ENCODE measurements at regions not wholly inside any gene's neighbourhood (a gene's known extent, or its start where the extent isn't known, plus 50 kb on each side); places are given as distances from the start of the nearest gene placed in this dataset.
"Not testable (repeated sequence)": the region's sequence is repeated elsewhere in the genome, so short reads cannot be mapped to it uniquely, and the experiment has no call there.

DNA sequence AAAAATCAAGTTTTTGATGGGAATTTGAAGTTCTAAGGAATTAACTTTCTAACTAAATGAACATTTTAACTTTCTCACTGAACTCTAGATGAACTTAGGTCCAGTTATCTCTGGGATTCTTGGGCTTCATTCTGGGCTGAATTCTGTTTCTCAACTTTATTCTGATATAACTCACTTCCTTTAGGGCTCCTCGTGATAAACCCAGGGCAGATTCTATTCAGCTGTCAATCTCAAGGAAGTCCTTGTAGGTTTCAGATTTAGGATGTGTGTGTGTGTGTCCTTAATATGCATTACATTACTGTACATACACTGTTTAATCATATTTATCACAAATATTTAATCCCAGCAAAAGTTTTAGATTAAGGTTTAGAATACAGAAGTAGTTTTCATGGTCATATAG, 344.3 kb downstream of the GATA3 start:
- ChIA-PET CTCF (no interaction called here), POLR2A (no interaction called here)

- CTCF ChIA-PET: no interaction called here
- POLR2A ChIA-PET: interaction anchor here (0.5 kb wide), 1 partner anchor 346 kb away, joined by 4 read pairs; the partner anchor contains the start of gene GATA3
These were observed 345.7 kb downstream of the GATA3 start for GRCh38 chr10:8400151-8400550.

- ChIA-PET POLR2A (interaction anchor here (0.5 kb wide), 1 partner anchor 347 kb away, joined by 4 read pairs; the partner anchor contains the start of gene GATA3), CTCF (no interaction called here)
These were observed 346.4 kb downstream of the GATA3 start for GRCh38 chr10:8400892-8401291.

DNA sequence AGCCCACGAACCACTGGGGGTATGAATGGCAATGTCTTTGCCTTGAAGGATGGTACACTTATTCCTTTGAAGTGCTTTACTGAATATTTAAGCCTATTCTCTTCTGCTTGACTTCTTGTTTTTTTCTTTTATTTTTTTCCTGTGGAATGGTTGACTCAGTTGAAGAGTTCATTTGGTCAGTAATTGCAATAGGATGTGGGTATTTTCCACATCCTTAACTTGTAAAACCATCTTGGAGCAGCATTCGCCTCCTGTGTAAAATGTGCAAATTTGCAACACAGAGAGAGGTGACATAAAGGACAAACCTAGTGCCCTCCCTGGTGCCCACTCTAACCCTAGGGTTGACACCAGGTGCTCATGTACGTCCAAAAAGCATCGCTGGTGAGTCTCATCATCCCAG, 347.0 kb downstream of the GATA3 start:
- ChIA-PET POLR2A (no interaction called here), CTCF (no interaction called here)

DNA sequence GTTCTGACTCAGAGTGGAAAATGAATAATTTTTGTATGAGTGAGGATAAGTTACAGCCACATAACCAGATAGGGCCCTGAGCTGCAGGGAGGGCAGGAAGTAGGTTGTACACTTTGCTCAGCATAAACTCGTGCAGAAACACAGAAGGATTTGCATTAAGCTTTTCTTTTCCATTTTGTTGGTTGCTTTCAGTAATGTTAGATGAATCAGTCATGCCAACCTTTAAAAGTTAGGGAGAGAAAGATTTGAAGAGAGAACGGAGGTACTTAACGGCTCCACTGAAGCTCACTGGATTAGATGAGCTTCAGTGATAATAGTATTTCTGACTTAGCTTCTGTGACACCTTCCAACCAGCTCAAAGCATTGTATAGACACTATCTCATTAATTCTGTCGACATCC, 348.1 kb downstream of the GATA3 start:
- POLR2A ChIA-PET: interaction anchor here (0.5 to 2.5 kb wide), 5 partner anchors 14 to 341 kb away, joined by 3 to 10 read pairs (median 3); no protein-coding TSS in a partner anchor
- CTCF ChIA-PET: interaction anchor here (1.1 to 1.2 kb wide), 2 partner anchors 8 to 36 kb away, joined by 3 to 4 read pairs; no protein-coding TSS in a partner anchor

DNA sequence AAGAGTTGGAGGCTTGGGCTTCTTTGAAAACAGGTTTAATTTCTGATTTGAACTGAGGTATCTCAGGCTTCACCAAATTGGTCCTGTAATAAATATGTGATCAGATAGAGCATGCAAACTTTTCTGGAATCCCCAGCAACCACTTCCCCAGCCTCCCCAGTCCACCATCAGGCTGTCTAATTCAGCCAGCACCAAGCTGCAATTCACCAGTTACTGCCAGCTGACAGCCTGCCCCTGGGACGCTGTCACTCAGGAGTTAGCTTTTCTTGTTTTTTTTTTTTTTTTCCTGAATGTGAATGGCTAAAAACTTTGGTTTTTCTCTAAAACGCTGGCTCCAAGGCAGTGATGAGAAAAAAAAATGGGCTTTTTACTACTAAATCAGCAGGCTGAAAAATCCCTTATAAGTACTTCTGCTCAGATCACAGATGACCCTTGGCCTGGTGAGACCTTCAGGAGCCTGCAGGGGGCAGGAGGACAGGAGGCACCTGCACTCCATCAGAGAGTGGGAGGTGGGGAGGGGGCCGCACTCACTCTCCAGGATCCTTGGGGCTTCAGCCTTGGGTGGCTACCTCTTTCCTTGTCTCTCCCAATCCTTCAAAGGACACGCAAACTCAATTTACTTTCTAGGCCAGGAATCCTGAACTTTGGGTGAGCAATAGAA, 349.4 kb downstream of the GATA3 start:
- ChIA-PET POLR2A (interaction anchor here (0.6 to 2.5 kb wide), 3 partner anchors 13 to 350 kb away, joined by 3 to 10 read pairs (median 3); partner anchors contain the start of gene GATA3), CTCF (interaction anchor here (1.3 kb wide), 1 partner anchor 85 kb away, joined by 3 read pairs; no protein-coding TSS in a partner anchor)

DNA sequence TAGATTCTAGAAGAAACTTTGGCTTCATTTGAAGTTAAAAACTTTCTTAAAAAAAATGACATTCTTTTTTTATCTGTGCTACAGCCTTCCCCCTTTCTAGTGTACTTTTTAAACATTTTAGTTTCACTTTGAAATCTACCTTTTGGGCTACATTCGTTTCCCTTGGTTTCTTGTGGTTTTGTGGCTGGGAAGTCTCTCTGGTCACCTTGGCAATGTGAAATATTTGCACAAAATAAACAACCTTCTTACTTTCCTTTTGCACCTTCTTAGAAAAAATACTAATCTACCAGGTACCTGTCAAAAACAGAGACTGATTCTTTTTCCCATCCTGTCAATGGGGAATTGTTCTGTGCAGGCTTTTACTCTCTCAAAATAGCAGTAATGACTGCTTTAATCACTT, 350.2 kb downstream of the GATA3 start:
- ChIA-PET CTCF (interaction anchor here (0.6 kb wide), 1 partner anchor 261 kb away, joined by 3 read pairs; no protein-coding TSS in a partner anchor), POLR2A (interaction anchor here (0.8 kb wide), 1 partner anchor 73 kb away, joined by 3 read pairs; no protein-coding TSS in a partner anchor)

GRCh38 chr10:8405596-8405995, 351.1 kb downstream of the GATA3 start:
- POLR2A ChIA-PET: no interaction called here
- CTCF ChIA-PET: interaction anchor here (1.7 kb wide), 1 partner anchor 11 kb away, joined by 5 read pairs; no protein-coding TSS in a partner anchor

GRCh38 chr10:8407501-8408021, 353.1 kb downstream of the GATA3 start:
- CTCF ChIA-PET: interaction anchor here (0.6 to 1.1 kb wide), 3 partner anchors 19 to 42 kb away, joined by 3 to 4 read pairs (median 3); no protein-coding TSS in a partner anchor
- POLR2A ChIA-PET: interaction anchor here (0.5 kb wide), 1 partner anchor 349 kb away, joined by 3 read pairs; no protein-coding TSS in a partner anchor

DNA sequence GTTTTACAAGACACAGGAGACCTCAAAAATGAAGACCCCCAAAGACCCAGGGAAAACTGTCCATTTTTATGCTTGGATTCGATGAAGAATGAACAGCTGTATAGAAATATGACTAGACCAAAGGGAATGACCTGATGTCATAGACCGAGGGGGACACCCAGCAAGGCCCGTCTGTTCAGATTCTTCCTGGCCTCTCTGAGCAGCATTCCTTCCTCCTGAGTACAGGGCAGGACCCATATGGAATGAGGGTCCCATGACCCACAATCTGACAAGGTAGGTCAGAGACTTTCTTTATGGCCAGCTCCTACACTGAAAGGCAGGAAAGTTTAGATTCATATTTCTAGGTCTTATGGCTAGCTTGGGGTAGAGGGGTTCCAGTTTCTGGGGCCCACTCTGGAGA, 356.0 kb downstream of the GATA3 start:
- POLR2A ChIA-PET: no interaction called here

GRCh38 chr10:8412541-8412940, 358.1 kb downstream of the GATA3 start:
- POLR2A ChIA-PET: no interaction called here
- CTCF ChIA-PET: no interaction called here

More for the DNA sequence above, 356.0 kb downstream of the GATA3 start:
- CTCF ChIA-PET: interaction anchor here (1.0 kb wide), 1 partner anchor 8 kb away, joined by 3 read pairs; no protein-coding TSS in a partner anchor

DNA sequence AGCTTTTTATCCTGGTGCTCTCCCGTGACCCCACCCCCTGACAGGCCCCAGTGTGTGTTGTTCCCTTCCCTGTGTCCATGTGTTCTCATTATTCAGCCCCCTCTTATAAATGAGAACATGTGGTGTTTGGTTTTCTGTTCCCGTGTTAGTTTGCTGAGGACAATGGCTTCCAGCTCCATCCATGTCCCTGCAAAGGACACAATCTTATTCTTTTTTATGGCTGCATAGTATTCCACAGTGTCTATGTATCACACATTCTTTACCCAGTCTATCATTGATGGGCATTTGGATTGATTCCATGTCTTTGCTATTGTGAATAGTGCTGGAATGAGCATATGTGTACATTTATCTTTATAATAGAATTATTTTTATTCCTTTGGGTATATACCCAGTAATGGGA, 360.5 kb downstream of the GATA3 start:
- CTCF ChIA-PET, POLR2A ChIA-PET: not testable (repeated sequence)

DNA sequence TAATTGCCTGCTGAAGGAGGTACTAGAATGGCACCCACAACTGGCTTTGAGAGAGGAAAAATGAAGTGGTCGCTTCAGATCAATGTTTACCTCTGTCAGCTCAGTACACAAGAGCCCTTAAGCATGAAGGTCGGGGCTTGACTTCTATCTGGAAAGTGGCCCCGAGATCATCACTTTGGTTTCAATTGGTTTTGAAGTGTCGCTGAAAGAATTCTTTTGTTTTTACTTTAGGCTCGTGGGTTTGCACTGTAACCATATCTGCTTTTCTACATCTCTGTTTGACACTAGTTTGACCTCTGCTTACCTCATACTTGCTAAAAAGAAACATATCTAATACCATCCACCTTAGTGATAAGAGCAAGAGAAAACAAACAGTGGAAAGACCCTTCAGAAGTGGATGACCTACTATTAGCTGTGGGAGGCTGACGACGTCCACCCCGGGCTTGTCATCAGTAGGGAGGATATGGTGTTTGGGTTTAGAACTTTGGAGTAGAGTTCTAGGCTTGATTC, 361.8 kb downstream of the GATA3 start:
- ChIA-PET POLR2A (interaction anchor here (2.1 kb wide), 1 partner anchor 13 kb away, joined by 10 read pairs; no protein-coding TSS in a partner anchor), CTCF (interaction anchor here (1.3 kb wide), 1 partner anchor 10 kb away, joined by 5 read pairs; no protein-coding TSS in a partner anchor)

GRCh38 chr10:8416760-8417159, 362.3 kb downstream of the GATA3 start:
- ChIA-PET CTCF (interaction anchor here (0.7 to 1.3 kb wide), 2 partner anchors 11 to 544 kb away, joined by 3 to 5 read pairs; no protein-coding TSS in a partner anchor), POLR2A (interaction anchor here (2.1 kb wide), 1 partner anchor 14 kb away, joined by 10 read pairs; no protein-coding TSS in a partner anchor)

GRCh38 chr10:8417631-8418030, 363.1 kb downstream of the GATA3 start:
- CTCF ChIA-PET: interaction anchor here (0.7 kb wide), 1 partner anchor 545 kb away, joined by 3 read pairs; no protein-coding TSS in a partner anchor
- POLR2A ChIA-PET: interaction anchor here (2.1 kb wide), 1 partner anchor 15 kb away, joined by 10 read pairs; no protein-coding TSS in a partner anchor

- ChIA-PET POLR2A (no interaction called here), CTCF (no interaction called here)
These were observed 364.1 kb downstream of the GATA3 start for GRCh38 chr10:8418631-8419030.

DNA sequence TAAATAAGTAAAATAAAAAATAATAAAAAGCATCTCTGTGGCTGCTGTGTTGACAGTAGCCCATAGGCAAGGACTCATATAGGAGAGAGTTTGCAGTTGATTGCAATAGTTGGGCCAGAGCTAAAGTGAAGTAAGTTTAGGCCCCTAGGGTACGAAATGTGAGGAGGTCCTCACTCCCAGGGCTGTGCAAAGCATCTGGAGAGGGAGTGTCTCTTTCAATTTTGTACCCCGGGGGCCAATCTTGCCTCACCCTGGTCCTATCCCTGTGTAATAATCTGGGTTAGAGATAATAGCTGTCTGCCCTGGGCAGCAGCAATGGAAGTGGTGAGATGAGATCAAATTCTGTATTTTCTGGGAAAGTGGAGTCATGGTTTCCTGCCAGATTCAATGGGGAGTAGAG, 365.7 kb downstream of the GATA3 start:
- CTCF ChIA-PET: no interaction called here
- POLR2A ChIA-PET: no interaction called here

DNA sequence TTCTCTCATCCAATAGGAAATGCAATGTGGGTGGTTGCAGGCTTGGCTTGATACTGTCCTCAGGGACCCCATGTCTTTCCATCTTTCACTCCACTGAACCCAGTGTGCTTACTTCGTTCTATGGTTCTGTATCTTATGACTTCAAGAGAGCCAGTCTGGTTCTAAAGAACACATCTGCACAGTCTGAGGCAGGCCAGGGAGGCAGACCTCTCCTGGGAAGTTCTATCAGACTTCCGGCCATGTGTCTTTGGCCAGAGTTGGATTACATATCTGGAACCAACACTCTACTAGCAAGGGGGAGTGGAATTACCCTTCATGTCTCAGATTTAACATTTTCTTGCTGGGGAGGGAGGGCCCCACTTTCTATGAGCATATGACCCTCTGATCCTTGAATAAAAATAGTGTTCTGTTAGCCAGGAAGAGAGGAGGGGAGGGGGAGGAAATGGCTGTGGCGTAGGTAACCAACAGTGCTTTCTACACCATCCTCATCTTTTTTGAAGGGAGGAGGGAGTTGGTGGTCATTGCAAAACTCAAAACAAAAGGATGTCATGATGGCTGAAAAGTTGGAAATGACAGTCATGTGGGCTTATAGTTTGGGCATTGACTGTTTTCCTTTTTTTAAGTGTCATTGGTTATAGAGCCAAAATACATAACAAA, 370.2 kb downstream of the GATA3 start:
- POLR2A ChIA-PET: no interaction called here
- CTCF ChIA-PET: no interaction called here

GRCh38 chr10:8428654-8429053, 374.2 kb downstream of the GATA3 start:
- POLR2A ChIA-PET: no interaction called here
- CTCF ChIA-PET: interaction anchor here (1.1 kb wide), 1 partner anchor 291 kb away, joined by 3 read pairs; no protein-coding TSS in a partner anchor

DNA sequence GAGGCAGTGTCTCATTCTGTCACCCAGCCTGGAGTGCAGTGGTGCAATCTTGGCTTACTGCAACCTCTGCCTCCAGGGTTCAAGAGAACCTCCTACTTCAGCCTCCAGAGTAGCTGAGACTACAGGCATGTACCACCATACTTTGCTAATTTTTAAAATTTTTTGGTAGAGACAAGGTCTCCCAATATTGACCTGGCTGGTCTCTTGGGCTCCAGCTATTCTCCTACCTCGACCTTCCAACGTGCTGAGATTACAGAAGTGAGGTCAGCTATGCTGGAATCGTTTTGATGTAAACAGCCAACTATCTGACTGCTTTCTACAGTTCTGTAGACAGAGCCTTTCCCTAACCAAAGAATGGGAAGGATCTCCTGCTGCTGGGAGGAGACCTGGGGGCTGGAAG, 375.8 kb downstream of the GATA3 start:
- POLR2A ChIA-PET: interaction anchor here (0.6 kb wide), 1 partner anchor 433 kb away, joined by 6 read pairs; no protein-coding TSS in a partner anchor
- CTCF ChIA-PET: interaction anchor here (0.6 to 0.7 kb wide), 2 partner anchors 80 to 256 kb away, joined by 3 to 5 read pairs; no protein-coding TSS in a partner anchor
